Coronary artery (tissue), 2 donors: ENCODE measurements at regions not wholly inside any gene's neighbourhood (a gene's known extent, or its start where the extent isn't known, plus 50 kb on each side); places are given as distances from the start of the nearest gene placed in this dataset.

Experiments used
- DNase-seq: peaks from one replicate; pipeline ENCODE4 v3.0.0-alpha.2; 2017; ENCODE audit warnings: low spot score
- H3K27ac ChIP-seq, 2 donors: fragments of 200-600 bp; sonication (generic); one replicate each; pipeline ENCODE4 v1.5.1; 2016 to 2019
- H3K4me3 ChIP-seq: fragments of 200-600 bp; sonication (generic); 2 replicates; pipeline ENCODE4 v1.5.1; 2016; ENCODE audit warnings: mild to moderate bottlenecking, moderate library complexity
- TF ChIP-seq, protein P1 (sequence below): fragments of 200-600 bp; sonication (generic); IDR thresholded peaks from one replicate; pipeline ENCODE4 v1.5.1; 2019; ENCODE audit warnings: antibody characterized with exemption

DNA sequence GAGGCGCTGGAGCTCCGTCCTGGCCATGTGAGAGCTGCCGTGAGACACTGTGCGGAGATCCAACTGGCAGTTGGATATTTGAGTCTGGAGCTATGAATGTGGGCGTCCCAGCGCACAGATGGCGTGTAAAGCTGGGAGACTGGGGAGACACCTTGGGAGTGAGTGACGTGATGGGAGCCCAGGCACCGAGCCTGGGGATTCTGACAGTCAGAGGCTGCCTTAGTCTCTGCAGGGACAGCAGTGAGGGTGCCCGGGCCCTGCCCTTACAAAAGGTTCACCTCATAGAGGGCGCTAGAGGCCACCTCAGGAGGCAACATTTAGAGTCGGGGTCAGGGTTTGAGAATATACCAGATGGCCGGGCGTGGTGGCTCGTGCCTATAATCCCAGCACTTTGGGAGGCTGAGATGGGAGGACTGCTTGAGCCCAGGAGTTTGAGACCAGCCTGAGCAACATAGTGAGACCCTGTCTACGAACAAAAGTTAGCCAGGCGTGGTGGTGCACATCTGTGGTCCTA, 194.1 kb upstream of the GSE1 start:
- Histone ChIP-seq H3K27ac (no peak overlapping the region), H3K4me3 (no peak overlapping the region)
- DNase-seq = no peak
- TF ChIP-seq, protein P1, sequence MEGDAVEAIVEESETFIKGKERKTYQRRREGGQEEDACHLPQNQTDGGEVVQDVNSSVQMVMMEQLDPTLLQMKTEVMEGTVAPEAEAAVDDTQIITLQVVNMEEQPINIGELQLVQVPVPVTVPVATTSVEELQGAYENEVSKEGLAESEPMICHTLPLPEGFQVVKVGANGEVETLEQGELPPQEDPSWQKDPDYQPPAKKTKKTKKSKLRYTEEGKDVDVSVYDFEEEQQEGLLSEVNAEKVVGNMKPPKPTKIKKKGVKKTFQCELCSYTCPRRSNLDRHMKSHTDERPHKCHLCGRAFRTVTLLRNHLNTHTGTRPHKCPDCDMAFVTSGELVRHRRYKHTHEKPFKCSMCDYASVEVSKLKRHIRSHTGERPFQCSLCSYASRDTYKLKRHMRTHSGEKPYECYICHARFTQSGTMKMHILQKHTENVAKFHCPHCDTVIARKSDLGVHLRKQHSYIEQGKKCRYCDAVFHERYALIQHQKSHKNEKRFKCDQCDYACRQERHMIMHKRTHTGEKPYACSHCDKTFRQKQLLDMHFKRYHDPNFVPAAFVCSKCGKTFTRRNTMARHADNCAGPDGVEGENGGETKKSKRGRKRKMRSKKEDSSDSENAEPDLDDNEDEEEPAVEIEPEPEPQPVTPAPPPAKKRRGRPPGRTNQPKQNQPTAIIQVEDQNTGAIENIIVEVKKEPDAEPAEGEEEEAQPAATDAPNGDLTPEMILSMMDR = no peak

DNA sequence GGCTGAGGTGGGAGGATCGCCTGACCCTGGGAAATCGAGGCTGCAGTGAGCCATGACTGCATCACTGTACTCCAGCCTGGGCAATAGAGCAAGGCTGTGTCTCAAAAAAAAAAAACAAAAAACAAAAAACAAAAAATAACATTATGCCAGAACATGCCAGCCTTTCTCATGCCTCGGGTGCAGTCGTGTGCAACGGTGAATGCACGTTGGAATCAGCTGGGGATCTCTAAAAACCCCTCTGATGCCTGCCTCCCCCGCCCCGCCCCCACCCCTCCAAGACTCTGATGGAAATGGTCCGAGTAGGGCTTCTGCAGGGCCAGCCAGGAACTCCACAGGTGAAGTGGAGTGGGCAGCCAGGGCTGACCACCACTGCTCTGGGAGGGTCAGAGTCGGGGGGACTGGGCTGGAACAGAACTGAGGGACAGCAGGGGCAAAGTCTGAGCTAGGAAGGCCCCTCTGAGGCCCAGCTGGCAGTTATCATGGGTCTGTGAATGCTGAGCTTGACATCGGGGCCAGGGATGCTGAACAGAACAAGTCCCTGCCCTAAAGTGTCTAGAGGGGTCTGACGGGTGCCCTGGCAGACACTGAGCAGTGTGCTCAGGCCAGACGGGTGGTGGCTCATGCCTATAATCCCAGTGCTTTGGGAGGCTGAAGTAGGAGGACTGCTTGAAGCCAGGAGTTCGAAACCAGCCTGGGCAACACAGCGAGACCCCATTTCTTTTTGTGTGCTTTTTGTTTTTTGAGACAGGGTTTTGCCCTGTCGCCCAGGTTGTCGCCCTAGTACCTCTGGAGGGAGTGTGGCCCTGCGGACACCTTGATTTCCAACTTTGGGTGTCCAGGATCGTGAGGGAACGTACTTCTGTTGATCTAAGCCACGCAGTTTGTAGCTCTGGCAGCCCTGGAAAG, 193.4 kb upstream of the GSE1 start:
- Histone ChIP-seq H3K27ac (no peak overlapping the region), H3K4me3 (no peak overlapping the region)
- TF ChIP-seq, protein P1 = no peak
- DNase-seq = no peak

DNA sequence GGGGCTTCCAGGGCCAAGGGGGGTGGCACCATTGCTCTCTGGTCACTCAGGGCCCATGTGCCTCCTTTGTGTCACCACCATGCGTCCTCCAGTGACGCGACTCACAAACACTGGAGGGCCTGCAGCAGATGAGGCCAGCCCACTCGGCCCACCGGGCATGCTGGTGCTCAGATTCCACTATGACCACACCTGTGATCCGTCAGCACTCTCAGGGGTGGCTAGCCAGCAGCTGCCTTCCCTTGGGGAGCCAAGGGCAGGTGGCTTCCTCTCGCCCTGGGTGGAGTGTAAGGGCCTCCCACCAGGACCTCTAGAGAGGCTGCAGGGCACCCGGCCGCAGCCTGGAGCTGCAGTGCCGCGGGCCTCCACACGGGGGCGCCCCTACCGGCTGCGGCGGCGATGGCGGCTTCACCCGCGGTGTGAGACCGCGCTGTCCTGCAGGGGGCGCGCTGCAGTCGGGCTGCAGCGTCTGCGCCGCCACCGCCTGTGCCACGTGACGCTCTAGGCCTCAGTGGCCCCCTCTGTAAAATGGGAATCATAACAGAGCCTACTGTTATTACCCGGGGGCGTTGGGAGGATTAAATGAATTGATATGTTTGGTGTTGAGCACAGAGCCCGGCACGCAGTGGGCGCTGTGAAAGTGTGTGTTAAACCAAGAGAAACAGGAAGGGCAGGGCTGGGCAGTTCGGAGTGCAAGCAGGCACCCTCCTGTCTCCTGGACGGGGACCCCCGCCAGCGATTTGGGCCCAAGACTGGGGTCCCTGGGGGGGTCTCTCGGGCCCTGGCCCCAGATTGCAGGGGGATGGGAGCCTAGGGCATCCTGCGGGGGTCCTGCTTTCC, 192.4 kb upstream of the GSE1 start:
- no peak overlapping the region for H3K4me3 ChIP-seq
- TF ChIP-seq, protein P1 = peak; percentile 96
- H3K27ac ChIP-seq = no peak overlapping the region
- no peak for DNase-seq

DNA sequence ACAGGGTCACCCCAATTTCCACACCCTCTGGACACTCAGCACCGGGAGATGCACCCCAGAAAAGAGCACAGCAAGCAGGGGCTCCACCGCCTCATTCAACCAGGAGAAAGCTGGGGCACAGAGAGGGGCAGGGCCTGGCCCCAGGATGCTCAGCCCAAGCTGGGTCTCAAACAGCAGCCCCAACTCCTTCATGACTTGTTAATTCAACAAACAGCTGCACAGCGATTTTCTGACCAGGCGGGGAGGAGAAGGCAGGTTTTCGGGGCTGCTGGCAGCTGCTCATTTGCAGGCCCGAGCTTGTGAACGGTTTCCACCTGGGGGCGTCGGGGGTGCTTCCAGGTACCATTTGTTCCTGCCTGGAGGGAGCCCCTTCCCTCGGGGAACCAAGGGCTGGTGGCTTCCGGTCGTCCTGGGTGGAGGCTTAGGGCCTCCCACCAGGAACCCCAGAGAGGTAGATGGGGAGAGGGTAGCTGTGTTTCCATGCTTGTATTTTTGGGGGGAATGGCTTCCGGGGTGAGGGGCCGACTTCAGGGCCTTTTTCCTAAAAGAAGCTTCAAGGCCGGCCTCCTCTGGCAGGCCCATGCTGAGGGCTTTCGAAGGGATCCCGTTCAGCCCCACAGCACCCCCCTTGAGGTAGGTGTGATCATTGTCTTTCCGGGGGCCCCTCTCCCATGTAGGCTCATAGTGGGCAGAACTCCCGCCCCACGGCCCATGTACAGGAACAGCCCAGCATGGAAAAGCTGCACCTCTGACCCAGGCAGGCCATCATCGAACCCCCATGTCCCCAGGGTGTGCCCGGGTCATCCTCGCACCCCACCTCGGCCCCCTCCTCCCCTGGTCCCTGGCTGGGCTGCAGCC, 191.6 kb upstream of the GSE1 start:
- no peak for DNase-seq
- TF ChIP-seq, protein P1 = no peak
- Histone ChIP-seq H3K27ac (no peak overlapping the region), H3K4me3 (no peak overlapping the region)

DNA sequence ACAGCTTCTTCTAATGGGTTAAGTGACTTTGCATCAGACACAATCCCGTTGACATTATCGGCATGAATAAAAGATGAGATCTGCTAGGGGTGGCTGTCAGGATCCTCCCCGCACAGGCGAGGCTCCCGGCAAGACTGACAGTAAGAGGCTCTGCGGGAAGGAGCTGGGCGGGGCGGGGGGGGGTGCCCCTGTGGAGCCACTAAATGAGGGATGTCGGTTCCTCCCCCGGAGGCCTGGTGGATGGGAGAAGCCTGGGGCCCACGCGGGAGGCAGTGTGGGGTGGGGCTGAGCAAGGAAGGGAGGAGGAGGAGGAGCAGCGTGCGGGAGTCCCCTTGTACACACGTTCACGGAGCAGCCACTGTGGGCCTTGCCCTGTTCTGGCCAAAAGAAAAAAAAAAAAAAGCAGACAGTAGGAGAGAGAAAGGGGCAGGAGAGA, 190.9 kb upstream of the GSE1 start:
- no peak for DNase-seq
- Histone ChIP-seq H3K4me3 (no peak overlapping the region), H3K27ac (no peak overlapping the region)
- TF ChIP-seq, protein P1 = no peak
